Right kidney (tissue), 1 donor: ENCODE measurements at regions not wholly inside any gene's neighbourhood (a gene's known extent, or its start where the extent isn't known, plus 50 kb on each side); places are given as distances from the start of the nearest gene placed in this dataset.

Experiments
- DNase-seq: peaks from one replicate; pipeline ENCODE4 v3.0.0-alpha.2; 2016

- no peak for DNase-seq
Observed at GRCh38 chr4:8710946-8711345, 118.4 kb downstream of the CPZ start.

DNA sequence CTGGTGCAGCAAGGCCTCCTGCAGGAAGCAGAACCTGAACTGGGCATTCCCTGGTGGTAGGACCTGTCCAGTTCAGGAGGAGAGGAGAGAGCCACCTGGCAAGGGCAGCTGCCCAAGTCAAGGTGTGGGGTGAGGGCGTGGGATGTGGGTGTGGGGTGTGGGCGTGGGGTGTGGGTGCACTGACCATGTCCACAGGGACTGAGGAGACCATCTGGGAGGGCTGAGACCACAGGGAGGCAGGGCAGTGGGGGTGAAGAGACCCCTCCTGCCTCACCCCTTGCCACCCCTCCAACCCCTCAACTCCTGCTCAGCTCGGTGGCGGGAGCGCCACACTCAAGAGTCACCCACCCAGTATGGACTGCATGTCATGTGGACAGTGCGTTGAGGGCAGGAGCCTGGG lies 117.9 kb downstream of the CPZ start:
- no peak for DNase-seq

DNA sequence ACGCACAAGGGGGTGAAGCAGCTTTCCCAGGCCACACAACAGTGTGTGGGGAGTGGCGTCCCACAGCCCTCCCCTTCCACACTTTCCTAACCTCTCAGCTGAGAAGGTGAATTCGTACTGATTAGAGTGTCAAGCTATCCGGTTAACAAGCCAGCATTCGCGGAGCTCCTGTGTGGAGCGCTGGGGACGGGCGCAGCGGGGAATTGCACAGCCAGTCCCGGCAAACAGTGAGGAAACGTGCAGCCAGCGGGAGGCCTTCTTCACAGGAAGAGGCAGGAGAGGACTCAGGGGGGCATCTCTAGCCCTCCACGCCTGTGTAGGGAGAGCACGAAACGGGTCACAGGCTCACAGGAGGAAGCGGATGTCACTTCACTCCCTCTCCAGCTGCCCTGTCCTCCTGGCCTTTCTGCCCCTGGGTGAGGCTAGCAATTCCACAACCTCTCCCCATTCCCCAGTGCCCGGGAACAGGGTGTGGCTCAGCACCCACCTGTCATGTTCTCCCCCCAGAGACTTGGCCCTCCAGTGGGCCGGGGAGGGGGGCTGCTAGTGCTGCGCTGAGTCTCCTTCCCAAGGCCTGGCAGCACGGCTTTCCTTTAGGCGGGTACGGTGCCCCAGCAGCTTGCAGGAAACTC lies 117.3 kb downstream of the CPZ start:
- DNase-seq, result no peak

DNA sequence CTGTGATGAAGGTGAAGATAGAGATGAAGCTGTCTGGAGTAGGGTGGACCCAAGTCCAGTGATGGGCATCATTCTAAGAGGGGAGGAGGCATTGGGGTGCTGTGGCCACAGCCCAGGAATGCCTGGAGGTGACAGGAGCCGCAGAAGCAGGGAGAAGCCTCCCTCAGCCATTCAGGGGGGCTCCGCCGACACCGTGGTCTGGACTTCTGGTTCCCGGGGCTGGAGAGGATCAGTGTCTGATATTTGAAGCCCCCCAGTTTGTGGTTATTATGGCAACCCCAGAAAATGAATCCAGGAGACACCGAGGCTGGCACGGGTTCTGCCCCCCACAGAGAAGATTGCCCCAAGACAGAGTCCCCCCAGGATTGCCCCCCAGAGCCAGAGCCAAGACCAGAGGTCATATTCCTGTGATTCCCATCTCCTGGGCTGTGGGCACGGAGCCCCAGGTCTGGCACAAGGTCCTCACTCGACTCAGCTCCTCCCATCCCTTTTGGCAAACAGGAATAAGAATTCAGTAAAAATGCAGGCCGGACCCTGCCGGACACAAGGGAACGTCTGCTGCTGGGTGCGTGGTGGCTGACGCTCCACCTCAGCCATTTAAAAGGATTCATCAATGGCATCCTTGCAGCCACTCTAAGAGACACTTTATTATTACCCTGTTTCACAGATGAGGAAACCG lies 116.6 kb downstream of the CPZ start:
- no peak for DNase-seq

DNA sequence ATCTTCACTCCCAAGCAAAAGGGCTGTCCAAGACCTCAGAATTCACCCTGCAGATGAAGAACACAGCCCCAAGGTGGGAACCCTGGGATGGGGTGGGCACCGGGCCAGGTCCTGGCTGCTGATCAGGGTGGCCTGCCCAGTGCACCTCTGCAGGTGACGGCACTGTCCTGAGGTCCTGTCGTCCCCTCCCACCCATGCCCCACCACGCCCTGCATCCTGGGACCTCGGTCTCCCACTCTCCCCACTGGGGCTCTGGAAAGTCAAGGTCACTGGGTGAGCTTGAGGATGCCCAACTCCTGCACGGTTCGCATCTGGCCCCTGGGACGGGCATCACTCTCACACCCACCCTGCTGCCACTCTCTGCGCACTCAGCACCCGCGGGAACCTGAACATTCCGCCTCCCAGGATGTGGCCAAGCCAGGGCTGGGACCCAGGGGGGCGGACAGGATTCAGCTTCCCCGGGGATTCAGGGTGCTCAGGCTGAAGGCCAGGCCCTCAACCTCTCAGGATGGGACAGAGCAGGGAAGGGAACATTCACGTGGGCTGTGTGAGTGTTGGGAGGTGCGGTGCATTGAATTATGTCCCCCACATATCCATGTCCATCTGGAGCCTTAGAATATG lies 115.9 kb downstream of the CPZ start:
- no peak for DNase-seq

- no peak for DNase-seq
Observed at GRCh38 chr4:8707045-8707781, 114.6 kb downstream of the CPZ start.

DNA sequence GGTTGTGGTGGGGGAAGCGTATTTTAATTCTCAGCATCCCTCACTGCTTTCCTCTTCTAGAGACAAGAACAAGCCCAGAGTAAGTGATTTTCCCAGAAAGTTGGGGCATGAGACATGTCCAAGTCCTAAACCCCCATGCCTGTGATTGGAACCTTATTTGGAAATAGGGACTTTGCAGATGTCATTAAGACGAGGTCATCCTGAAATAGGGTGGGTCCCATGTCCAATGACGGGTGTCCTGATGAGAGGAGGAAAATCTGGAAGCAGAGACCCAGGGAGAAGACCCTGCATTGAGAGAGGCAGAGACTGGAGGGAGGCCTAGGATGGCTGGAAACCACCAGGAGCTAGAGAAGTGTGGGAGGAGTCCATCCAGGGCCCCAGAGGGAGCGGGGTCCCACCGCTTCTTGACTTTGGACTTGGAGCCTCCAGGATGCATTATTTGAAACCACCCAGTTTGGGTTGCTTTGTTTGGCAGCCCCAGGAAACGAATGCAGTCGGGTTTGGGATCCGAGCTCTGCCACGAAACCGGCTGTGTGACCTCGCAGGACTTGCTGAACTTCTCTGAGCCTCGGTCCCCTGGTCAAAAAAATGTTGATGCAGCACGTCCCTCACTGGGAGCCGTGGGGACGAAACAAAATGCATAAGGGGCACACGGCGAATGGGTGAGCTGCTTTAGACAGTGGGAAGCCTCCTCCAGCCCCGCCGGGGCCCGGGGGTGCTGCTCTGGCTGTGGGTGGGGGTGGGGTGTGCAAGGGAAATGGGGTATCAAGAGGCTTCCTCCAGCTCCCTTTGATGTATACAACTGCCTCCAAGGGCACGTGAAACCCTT lies 113.9 kb downstream of the CPZ start:
- DNase-seq, result no peak

- DNase-seq, result no peak
Observed at GRCh38 chr4:8705161-8706145, 112.9 kb downstream of the CPZ start.

DNA sequence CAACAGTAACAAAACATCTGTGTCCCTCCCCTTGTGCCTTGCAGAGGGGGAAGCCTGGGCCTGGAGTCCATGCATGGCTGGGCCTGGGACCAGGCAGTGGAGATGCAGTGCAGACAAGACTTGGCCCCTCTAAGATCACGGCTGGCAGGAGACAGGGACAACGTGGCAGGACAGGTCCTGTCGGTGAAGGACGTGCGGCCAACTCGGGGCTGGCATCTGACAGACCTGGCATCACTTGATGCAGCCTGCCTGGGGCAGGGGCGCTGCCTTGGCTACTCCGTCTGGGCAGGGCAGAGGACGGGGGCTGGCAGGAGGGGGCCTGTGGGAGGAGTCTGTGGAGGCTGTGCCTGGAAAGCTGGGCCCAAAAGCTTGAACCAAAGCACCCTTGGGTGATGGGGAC lies 112.1 kb downstream of the CPZ start:
- no peak for DNase-seq

DNA sequence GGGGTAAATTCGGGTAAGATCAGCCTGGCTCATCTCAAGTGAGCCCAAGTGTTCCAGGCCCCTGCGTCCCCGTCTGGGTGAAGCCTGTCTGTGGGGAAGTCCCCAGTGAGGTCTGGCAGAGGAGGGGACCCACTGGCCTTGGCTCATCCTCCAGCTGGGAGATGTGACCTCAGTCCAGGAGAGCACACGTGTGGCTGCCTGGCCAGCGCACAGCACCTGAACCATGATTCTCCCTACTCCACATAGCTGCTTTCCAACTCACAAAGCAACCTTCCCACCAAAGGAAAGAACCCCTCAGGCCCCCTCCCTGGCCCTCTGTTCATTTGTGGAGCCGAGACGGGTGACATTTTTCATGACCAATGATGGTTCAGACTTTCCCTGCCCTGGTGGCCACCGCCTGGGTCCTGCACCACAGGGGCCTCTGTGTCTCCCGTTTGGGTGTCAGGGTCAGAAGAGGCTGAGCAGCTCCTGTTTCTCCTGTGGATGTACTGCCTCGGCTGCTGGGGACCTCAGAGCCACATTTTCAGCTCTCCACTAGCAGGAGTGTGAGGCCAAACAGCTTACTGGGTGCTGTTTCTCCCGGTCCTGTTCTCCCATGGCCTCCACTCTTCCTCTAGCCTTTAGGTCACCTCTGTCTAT lies 111.4 kb downstream of the CPZ start:
- no peak for DNase-seq

DNA sequence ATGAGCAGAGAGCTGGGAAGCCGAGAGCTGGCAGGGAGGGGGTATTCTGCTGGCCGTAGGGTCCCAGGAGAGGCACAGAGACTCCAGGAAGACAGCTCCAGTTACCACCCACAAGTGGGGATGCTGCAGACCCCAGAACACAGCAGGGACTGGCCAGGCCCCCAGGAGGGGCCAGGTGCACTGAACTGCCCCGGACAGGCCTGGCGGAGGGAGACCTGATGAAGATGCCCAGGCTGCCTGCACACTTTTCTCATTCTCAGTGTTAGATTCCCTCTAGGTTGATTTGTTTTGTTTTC lies 110.8 kb downstream of the CPZ start:
- DNase-seq, result no peak

GRCh38 chr4:8702516-8703400 lies 110.2 kb downstream of the CPZ start:
- DNase-seq, result no peak

- DNase-seq, result no peak
Observed at GRCh38 chr4:8702020-8702495, 109.5 kb downstream of the CPZ start.

DNA sequence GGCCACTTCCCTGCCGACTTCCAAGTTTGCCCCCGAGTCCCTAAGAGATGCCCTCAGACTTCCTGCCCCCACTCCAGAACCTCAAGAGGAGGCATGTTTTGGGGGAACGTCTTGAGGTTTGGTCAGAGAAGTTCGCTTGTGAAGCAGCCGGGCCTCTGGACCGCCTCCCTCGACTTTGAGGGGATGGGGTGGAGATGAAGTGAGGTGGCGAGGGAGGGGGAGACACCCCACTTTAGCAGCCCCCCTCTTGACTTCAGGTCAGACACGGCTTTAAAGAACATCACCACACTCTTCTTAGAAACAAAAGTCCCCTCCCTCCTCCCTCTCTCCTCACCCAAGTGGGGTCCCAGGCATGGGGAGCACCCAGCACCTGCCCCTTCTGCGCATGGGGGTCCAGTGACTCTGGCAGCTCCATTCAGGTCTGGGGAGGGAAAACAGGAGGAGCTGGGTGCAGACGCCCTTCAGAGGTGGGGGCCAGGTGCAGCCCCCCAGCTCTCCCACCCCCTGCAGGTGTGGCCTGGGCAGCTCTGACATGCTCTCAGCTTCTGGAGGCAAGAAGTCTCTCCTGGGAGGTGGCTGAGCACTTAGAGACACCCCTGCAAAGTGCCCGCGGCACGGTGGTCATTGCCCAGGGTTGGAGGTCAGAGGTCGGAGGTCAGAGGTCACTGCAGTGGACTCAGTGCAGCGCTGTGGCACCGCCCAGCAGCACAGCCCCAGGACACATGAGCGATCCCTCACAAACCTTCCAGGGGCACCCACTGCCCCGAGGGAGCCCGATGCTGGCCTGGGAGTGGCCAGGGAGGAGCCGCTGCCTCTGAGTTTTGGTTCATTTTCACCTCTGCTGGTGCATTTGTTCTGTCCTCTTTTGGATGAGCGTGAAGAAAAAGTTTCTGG lies 108.8 kb downstream of the CPZ start:
- no peak for DNase-seq

- DNase-seq, result no peak
Observed at GRCh38 chr4:8700531-8700930, 108.0 kb downstream of the CPZ start.

GRCh38 chr4:8699479-8700145 lies 107.0 kb downstream of the CPZ start:
- no peak for DNase-seq

- DNase-seq, result no peak
Observed at GRCh38 chr4:8699063-8699385, 106.5 kb downstream of the CPZ start.
